ENCODE measurements at regions not wholly inside any gene's neighbourhood (a gene's known extent, or its start where the extent isn't known, plus 50 kb on each side); places are given as distances from the start of the nearest gene placed in this dataset.

DNA sequence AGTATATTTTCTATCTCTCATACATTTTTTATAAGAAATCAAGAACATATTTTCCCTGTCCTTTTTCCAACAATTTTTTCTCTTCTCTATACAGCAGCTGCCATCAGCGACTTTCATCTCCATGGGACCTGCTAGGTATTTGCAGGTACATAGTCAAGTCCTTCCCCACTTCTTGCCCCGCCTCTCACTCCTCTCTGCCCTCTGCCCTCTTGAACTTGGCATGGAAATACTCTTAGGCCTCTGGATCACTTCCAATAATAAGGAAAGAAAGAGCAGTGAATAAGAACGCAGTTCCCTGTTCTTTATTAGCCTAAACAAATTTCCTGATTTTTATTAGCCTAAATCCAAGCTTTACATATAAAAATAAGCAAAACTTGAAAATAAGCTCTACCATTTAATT, 353.1 kb downstream of the SEC23A start:
- DNase-seq: no peak
- Mint-ChIP-seq H3K4me1 (no peaks in the 10 kb centered on the region), H3K36me3 (ENCODE audit: low read depth) (no peaks in the 10 kb centered on the region), H3K4me3 (no peak overlapping the region), H3K9me3 (no peaks in the 10 kb centered on the region), H3K27me3 (peaks cover 1% of the 10 kb centered on the region), H3K27ac (no peak overlapping the region)
- no peak for ATAC-seq

DNA sequence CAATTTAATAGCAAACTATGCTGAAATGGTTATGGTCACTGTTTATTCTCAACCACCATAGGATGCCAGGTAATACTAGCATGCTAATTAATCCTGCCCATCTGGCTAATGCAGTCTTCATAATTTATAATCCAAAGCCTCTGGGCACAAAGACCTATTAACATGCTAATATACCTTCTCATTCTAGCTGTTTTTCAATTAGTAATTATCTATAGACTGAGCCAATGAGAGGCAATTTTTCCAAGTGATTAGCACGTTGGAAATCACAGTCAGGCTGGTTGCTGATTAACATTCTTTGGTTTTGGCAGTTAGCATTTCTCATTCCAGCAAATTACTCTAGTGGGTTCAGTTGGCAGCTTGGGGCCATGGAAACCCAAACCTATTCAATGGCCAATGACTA, 357.2 kb downstream of the SEC23A start:
- H3K4me3 Mint-ChIP-seq: no peak overlapping the region
- H3K36me3 Mint-ChIP-seq (ENCODE audit: low read depth): no peaks in the 10 kb centered on the region
- DNase-seq (no peak), ATAC-seq (no peak)
- no peaks in the 10 kb centered on the region for H3K9me3 Mint-ChIP-seq
- peaks cover 3% of the 10 kb centered on the region for H3K27me3 Mint-ChIP-seq
- H3K4me1 Mint-ChIP-seq: no peaks in the 10 kb centered on the region
- no peak overlapping the region for H3K27ac Mint-ChIP-seq

DNA sequence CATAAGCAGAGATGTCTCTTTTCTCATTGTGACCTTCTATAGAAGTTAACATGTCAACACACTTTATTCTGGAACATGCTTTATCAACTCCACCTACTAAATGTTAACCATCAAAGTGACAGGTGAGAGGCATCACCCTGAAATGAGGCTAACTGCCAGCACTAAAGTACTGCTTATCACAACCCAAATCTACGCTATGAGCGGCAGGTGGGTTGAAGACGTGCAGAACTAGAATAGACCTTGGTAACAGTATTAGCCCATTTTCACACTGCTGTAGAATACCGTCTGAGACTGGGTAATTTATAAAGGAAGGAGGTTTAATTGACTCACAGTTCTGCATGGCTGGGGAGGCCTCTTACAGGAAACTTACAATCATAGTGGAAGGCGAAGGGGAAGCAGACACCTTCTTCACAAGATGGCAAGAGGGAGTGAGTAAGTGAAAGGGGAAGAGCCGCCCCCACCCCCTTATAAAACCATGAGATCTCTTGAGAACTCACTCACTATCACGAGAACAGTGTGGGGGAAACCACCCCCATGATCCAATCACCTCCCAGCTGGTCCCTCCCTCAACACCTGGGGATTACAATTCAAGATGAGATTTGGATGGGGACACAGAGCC, 359.0 kb downstream of the SEC23A start:
- Mint-ChIP-seq H3K4me1 (no peaks in the 10 kb centered on the region), H3K4me3 (no peak overlapping the region), H3K27me3 (peaks cover 2% of the 10 kb centered on the region), H3K9me3 (no peaks in the 10 kb centered on the region), H3K36me3 (ENCODE audit: low read depth) (no peaks in the 10 kb centered on the region), H3K27ac (no peak overlapping the region)
- DNase-seq (no peak), ATAC-seq (no peak)

DNA sequence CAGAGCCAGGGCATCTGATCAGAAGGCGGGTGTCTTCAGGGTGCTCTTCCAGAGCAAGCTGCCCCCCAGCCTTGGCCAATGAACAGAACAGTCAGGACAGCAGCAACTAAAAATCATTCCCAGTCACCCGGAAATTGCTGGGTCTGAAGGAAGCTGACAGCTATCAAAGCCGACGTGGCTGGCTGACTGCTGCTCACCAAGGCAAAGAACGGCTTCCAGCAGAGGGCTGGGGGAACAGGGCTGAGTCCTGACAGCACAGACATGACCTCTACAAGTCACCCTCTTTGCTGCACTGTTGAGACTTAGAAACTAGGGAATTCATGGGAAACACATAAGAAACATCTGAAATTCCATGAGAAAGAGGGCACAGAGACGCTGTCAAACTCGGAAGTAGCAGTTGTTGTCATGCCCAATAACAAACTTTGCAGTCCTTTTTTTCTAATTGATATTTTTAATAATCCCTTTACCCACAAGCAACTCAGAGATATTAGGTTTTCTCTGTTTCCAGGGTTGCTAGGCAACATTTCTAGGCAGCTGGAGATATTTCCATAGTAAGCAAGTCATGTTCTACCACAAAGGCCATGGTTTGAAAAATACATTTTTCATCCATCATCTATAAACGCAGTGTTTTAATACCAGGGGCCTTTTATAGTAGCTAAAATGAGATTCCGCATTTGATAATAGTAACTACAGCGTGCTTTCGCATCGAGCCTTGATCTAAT, 365.2 kb downstream of the SEC23A start:
- H3K27ac Mint-ChIP-seq: no peak overlapping the region
- H3K4me1 Mint-ChIP-seq: no peaks in the 10 kb centered on the region
- H3K36me3 Mint-ChIP-seq (ENCODE audit: low read depth): no peaks in the 10 kb centered on the region
- H3K9me3 Mint-ChIP-seq: no peaks in the 10 kb centered on the region
- ATAC-seq (no peak), DNase-seq (no peak)
- H3K4me3 Mint-ChIP-seq: no peak overlapping the region
- H3K27me3 Mint-ChIP-seq: no peaks in the 10 kb centered on the region

DNA sequence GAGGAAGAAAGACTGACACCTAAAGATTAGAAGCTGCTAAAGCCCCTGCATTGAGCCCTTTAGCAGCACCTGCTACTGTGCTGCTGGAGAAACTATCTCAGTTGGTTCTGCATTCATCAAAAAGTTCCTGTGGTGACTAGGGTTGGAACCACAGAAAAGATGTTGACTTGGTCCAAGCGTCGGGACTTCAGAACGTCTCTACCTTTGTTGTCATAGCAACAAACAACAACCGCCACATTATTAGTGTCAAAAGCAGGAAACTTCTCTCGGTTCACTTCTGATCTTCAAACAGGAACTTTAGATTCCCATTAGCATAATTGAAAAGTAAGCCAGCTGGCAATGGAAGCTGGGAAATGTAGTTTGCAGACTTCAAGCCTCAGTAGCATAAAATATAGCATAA, 368.0 kb downstream of the SEC23A start:
- H3K36me3 Mint-ChIP-seq (ENCODE audit: low read depth): no peaks in the 10 kb centered on the region

DNA sequence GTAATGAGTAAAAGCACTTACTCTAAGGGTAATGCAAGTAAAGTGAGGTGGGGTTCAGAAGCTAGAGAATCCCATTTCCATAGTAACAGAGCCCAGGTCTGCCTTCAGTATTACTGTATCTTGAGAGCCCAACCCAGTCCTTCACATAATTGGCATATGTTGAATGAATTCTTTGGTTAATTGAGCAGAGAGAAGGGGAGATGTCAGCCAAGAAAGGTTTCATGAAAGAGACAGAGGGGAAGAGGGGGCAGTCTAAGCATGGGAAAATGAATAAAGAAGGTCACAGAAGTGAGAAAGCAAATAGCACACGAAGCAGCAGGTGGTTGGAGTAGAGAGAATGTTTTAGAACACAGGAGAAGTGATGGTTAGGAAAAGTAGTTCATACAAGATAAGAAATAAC, 371.1 kb downstream of the SEC23A start:
- H3K27me3 Mint-ChIP-seq: no peaks in the 10 kb centered on the region
- DNase-seq (no peak), ATAC-seq (no peak)
- H3K4me3 Mint-ChIP-seq: no peak overlapping the region
- no peaks in the 10 kb centered on the region for H3K4me1 Mint-ChIP-seq
- no peak overlapping the region for H3K27ac Mint-ChIP-seq
- no peaks in the 10 kb centered on the region for H3K36me3 Mint-ChIP-seq (ENCODE audit: low read depth)
- no peaks in the 10 kb centered on the region for H3K9me3 Mint-ChIP-seq

More for the DNA sequence above, 368.0 kb downstream of the SEC23A start:
- no peaks in the 10 kb centered on the region for H3K9me3 Mint-ChIP-seq
- H3K4me1 Mint-ChIP-seq: no peaks in the 10 kb centered on the region
- H3K27me3 Mint-ChIP-seq: no peaks in the 10 kb centered on the region
- no peak for DNase-seq
- H3K4me3 Mint-ChIP-seq: no peak overlapping the region
- ATAC-seq: no peak
- no peak overlapping the region for H3K27ac Mint-ChIP-seq

DNA sequence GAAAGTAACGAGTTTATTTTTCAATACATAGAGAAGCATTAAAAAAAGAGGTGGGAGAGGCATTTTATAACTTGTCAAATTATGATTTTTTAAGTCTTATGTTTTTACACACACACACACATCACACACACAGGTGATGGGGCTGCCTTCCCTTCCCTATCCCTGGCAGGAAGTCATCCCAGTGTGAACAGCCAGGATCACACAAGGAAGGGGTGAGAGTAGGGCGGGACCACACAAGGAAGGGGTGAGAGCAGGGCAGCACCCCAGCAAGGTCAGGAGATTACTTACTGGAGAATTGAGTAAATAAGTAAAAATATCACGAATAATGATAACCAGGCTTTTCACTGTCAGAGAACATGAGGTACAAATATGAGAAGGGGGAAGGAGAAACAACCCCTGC, 372.6 kb downstream of the SEC23A start:
- no peak overlapping the region for H3K27ac Mint-ChIP-seq
- H3K36me3 Mint-ChIP-seq (ENCODE audit: low read depth): no peaks in the 10 kb centered on the region
- no peaks in the 10 kb centered on the region for H3K9me3 Mint-ChIP-seq
- H3K27me3 Mint-ChIP-seq: no peaks in the 10 kb centered on the region
- H3K4me1 Mint-ChIP-seq: no peaks in the 10 kb centered on the region
- no peak overlapping the region for H3K4me3 Mint-ChIP-seq
- ATAC-seq (no peak), DNase-seq (no peak)

DNA sequence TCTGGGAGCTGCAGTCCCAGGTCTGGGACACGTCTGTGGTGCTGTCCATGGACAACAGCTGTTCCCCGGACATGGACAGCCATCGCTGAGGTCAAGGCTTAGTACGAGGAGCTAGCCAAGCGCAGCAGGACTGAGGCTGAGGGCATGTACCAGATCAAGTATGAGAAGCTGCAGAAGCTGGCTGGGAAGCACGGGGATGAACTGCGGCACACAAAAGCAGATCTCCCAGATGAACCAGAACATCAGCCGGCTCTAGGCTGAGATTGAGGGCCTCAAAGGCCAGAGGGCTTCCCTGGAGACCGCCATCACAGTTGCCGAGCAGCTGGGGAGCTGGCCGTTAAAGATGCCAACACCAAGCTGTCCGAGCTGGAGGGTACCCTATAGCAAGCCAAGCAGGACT, 375.3 kb downstream of the SEC23A start:
- no peak overlapping the region for H3K27ac Mint-ChIP-seq
- DNase-seq (no peak), ATAC-seq (no peak)
- H3K27me3 Mint-ChIP-seq: no peaks in the 10 kb centered on the region
- H3K4me3 Mint-ChIP-seq: no peak overlapping the region
- H3K9me3 Mint-ChIP-seq: no peaks in the 10 kb centered on the region
- H3K4me1 Mint-ChIP-seq: no peaks in the 10 kb centered on the region
- no peaks in the 10 kb centered on the region for H3K36me3 Mint-ChIP-seq (ENCODE audit: low read depth)

DNA sequence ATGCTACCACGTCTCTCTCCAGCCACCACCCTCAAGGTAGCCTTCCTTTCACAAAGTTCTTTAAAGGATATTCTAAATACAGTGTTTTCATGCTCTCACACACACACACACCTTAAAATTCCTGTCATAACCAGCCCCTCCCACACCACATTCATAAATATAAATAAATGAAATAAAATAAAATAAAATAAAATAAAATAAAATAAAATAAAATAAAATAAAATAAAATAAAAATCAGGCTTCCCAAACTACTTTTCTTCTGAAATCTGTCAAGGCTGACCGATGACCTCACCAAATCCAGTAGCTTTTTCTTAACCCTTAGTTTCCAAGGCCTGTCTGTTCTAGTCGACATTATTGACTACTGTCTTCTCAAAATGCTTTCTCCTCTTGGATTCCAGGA, 378.4 kb downstream of the SEC23A start:
- Mint-ChIP-seq H3K27ac (no peak overlapping the region), H3K9me3 (no peaks in the 10 kb centered on the region), H3K4me3 (no peak overlapping the region), H3K27me3 (no peaks in the 10 kb centered on the region), H3K4me1 (no peaks in the 10 kb centered on the region), H3K36me3 (ENCODE audit: low read depth) (no peaks in the 10 kb centered on the region)
- no peak for ATAC-seq
- no peak for DNase-seq

DNA sequence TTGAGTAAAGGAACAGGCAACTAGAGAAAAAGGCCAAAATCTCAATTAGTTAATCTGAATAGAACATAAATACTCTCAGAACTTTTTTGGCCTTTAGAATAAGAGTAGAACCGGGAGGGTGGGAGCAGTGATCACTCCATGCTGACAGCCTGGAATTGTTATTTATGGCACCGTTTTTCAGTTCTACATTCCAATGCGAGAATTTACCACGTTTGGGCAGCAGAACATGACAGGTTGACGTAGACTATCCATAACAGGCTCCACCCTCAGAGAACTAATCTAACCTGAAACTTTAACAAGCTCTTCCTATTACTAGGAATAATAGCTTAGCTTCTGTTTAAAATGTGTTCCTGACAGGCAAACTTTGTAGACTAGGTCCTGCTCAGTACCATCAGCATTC, 379.1 kb downstream of the SEC23A start:
- Mint-ChIP-seq H3K27me3 (no peaks in the 10 kb centered on the region), H3K9me3 (no peaks in the 10 kb centered on the region), H3K4me1 (no peaks in the 10 kb centered on the region), H3K36me3 (ENCODE audit: low read depth) (no peaks in the 10 kb centered on the region), H3K4me3 (no peak overlapping the region), H3K27ac (no peak overlapping the region)
- ATAC-seq (no peak), DNase-seq (no peak)

DNA sequence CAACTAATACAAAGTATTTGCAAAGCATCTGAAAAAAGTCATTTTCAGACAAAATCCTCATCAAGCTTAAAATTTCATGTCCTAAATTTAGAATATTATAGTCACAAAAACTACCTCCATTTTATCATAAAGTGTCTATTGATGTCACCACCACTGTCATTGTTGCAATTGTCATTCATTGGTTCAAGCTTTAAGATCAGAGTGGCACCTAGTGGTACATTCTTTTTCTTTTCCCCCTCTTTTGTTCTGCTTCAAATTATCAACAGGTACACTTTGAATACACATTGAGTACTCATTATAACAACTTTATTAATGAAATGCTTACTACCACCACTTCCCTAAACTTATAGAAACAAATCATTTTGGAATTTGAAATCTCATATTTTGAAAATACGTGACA, 379.8 kb downstream of the SEC23A start:
- Mint-ChIP-seq H3K4me3 (no peak overlapping the region), H3K27ac (no peak overlapping the region), H3K36me3 (ENCODE audit: low read depth) (no peaks in the 10 kb centered on the region), H3K4me1 (no peaks in the 10 kb centered on the region), H3K27me3 (no peaks in the 10 kb centered on the region), H3K9me3 (no peaks in the 10 kb centered on the region)
- DNase-seq: no peak
- no peak for ATAC-seq

DNA sequence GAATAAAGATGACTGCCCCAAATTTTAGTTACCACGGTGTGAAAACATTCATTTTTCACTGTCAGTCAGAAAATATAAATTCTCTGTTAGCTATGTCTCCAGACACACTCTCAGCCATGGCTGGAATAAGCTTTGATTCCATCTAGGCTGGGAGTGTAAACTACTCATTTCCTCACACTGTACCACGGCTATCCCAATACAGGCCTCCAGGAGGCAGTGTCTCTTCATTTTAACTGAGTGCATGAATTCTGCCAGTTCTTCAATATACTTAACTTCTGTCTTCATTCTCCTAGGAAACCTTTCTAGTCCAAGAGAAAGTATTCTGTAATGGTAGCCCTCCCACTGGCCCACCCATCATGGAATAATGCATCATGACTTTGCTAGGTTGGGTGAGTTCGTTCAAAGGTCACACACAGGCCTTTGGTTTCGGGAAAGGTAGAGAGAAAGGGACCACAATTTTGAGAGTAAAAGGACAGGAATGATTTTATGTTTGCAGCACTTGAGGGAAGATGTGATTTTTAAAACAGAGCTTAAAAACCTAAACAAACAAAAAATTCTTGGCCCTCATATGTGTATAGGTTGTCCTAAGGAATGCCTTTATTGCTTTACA, 381.1 kb downstream of the SEC23A start:
- ATAC-seq (peak; percentile 54), DNase-seq (peak; percentile 27)
- Mint-ChIP-seq H3K4me1 (no peaks in the 10 kb centered on the region), H3K9me3 (no peaks in the 10 kb centered on the region), H3K36me3 (ENCODE audit: low read depth) (no peaks in the 10 kb centered on the region), H3K27ac (no peak overlapping the region), H3K27me3 (no peaks in the 10 kb centered on the region), H3K4me3 (no peak overlapping the region)

DNA sequence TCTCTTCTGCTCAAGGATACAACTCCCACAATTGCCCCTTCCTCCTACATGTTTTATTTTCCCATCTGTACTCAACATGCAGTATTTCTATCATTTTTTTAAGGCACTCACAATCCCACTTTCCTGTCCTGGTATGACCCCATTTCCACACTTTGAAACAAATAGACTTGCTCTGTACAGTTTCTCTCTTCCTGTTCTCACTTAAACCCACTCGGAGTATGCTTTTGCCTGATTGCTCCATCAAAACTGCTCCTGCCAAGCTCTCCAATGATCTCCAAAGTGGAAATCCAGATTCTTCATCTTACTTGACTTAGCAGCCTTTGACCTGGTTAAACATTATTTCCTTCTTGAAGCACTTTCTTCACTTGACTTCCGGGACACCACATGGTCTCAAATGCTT, 384.5 kb downstream of the SEC23A start:
- Mint-ChIP-seq H3K9me3 (no peaks in the 10 kb centered on the region), H3K4me1 (no peaks in the 10 kb centered on the region), H3K4me3 (no peak overlapping the region), H3K27me3 (no peaks in the 10 kb centered on the region), H3K27ac (no peak overlapping the region), H3K36me3 (ENCODE audit: low read depth) (no peaks in the 10 kb centered on the region)
- ATAC-seq (no peak), DNase-seq (no peak)

DNA sequence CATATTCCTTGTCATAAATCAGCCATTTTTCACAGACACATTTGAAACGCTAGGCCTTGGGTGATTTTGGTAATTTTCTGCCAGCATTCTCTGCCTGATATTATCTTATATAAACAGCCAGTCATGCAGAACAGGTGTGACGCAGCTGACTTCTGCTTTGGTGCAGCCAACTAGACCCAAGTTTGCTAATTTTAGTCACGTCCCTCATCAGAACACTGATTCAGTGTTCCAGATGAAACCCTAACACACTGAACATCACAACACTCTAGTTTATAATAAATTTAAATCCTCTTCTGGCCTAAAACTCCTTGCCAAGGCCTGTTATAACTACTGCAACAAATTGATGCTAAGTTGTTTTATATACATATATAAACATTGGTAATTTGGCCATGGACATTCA, 386.1 kb downstream of the SEC23A start:
- ATAC-seq (no peak), DNase-seq (no peak)
- Mint-ChIP-seq H3K27ac (no peak overlapping the region), H3K9me3 (no peaks in the 10 kb centered on the region), H3K36me3 (ENCODE audit: low read depth) (no peaks in the 10 kb centered on the region), H3K4me1 (no peaks in the 10 kb centered on the region), H3K27me3 (no peaks in the 10 kb centered on the region), H3K4me3 (no peak overlapping the region)

DNA sequence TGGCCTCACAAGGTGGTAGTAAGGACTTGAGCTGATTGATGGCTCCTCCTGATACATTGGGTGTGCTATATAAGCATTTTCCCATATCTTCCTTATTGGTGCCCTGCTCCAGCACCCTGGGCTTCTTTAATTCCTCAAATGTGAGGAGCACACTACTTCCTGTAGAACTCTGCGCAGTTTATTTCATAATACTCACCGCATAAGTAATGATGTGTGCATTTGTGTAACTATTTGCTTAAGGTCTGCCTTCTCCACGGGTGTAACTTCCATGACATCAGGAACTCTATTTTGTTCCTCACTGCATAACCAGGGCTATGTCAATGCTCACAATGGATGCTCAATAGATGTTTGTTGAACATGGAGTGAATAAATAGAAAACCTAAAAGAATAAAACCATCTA, 392.2 kb downstream of the SEC23A start:
- no peaks in the 10 kb centered on the region for H3K9me3 Mint-ChIP-seq
- H3K36me3 Mint-ChIP-seq (ENCODE audit: low read depth): no peaks in the 10 kb centered on the region
- no peak overlapping the region for H3K27ac Mint-ChIP-seq
- no peak overlapping the region for H3K4me3 Mint-ChIP-seq
- H3K27me3 Mint-ChIP-seq: no peaks in the 10 kb centered on the region
- no peaks in the 10 kb centered on the region for H3K4me1 Mint-ChIP-seq
- ATAC-seq (no peak), DNase-seq (no peak)
